ENCODE measurements at regions not wholly inside any gene's neighbourhood (a gene's known extent, or its start where the extent isn't known, plus 50 kb on each side); places are given as distances from the start of the nearest gene placed in this dataset.
"Not testable (repeated sequence)": the region's sequence is repeated elsewhere in the genome, so short reads cannot be mapped to it uniquely, and the experiment has no call there.

- Histone ChIP-seq H4K20me1 (ENCODE audit: insufficient read depth) (no peaks in the 10 kb centered on the region), H3K9ac (ENCODE audit: low read length) (no peak overlapping the region), H3K36me3 (ENCODE audit: insufficient read depth, low read length) (no peaks in the 10 kb centered on the region), H3F3A (ENCODE audit: insufficient read depth, low read length, poor library complexity, severe bottlenecking) (no peaks in the 10 kb centered on the region), H3K9me2 (ENCODE audit: insufficient read depth, low read length) (no peaks in the 10 kb centered on the region), H3K79me2 (replicated peaks; ENCODE audit: insufficient read depth, low read length) (no peaks in the 10 kb centered on the region), H3K4me3 (ENCODE audit: low read length) (no peak overlapping the region), H3K27me3 (ENCODE audit: insufficient read depth, low read depth, low read length) (no peaks in the 10 kb centered on the region), H2AFZ (ENCODE audit: low read depth, low read length) (no peak overlapping the region), H3K4me2 (ENCODE audit: low read length) (no peak overlapping the region), H3K9me3 (ENCODE audit: low read length) (no peaks in the 10 kb centered on the region), H3K27ac (ENCODE audit: low read length) (no peak overlapping the region)
- TF ChIP-seq RAD21 (conservative IDR thresholded peaks at IDR 0.05) (no peak), TAF1 (IDR thresholded peaks at IDR 0.05; ENCODE audit: low read depth) (no peak), EZH2 (IDR thresholded peaks at IDR 0.05; ENCODE audit: borderline replicate concordance, insufficient read depth, low read length, poor library complexity, severe bottlenecking) (no peak), REST (IDR thresholded peaks at IDR 0.05; ENCODE audit: borderline replicate concordance) (no peak), CTCF (IDR thresholded peaks at IDR 0.05; ENCODE audit: poor library complexity, severe bottlenecking) (no peak), MXI1 (conservative IDR thresholded peaks at IDR 0.05; ENCODE audit: poor library complexity, severe bottlenecking) (no peak), SMC3 (conservative IDR thresholded peaks at IDR 0.05; ENCODE audit: poor library complexity) (no peak), EP300 (conservative IDR thresholded peaks at IDR 0.05; ENCODE audit: poor library complexity, severe bottlenecking) (no peak)
Observed at GRCh38 chr13:55577847-55578210, 1562.9 kb upstream of the PRR20A start.

- H3K4me2 ChIP-seq (ENCODE audit: low read length); H2AFZ ChIP-seq (ENCODE audit: low read depth, low read length); H3K9me2 ChIP-seq (ENCODE audit: insufficient read depth, low read length); H3K36me3 ChIP-seq (ENCODE audit: insufficient read depth, low read length); H4K20me1 ChIP-seq (ENCODE audit: insufficient read depth); H3K27ac ChIP-seq (ENCODE audit: low read length); H3K79me2 ChIP-seq (replicated peaks; ENCODE audit: insufficient read depth, low read length); H3K9ac ChIP-seq (ENCODE audit: low read length); H3K27me3 ChIP-seq (ENCODE audit: insufficient read depth, low read depth, low read length); H3F3A ChIP-seq (ENCODE audit: insufficient read depth, low read length, poor library complexity, severe bottlenecking); H3K4me3 ChIP-seq (ENCODE audit: low read length); H3K9me3 ChIP-seq (ENCODE audit: low read length): not testable (repeated sequence)
Observed at GRCh38 chr13:55582294-55582693, 1558.4 kb upstream of the PRR20A start.

GRCh38 chr13:55583953-55584593 is 1556.6 kb upstream of the PRR20A start:
- Histone ChIP-seq H3K4me2 (ENCODE audit: low read length) (no peak overlapping the region), H3K27ac (ENCODE audit: low read length) (no peak overlapping the region), H3K79me2 (replicated peaks; ENCODE audit: insufficient read depth, low read length) (no peaks in the 10 kb centered on the region), H3F3A (ENCODE audit: insufficient read depth, low read length, poor library complexity, severe bottlenecking) (no peaks in the 10 kb centered on the region), H3K9ac (ENCODE audit: low read length) (no peak overlapping the region), H3K9me2 (ENCODE audit: insufficient read depth, low read length) (no peaks in the 10 kb centered on the region), H4K20me1 (ENCODE audit: insufficient read depth) (no peaks in the 10 kb centered on the region), H3K4me3 (ENCODE audit: low read length) (no peak overlapping the region), H3K36me3 (ENCODE audit: insufficient read depth, low read length) (no peaks in the 10 kb centered on the region), H3K9me3 (ENCODE audit: low read length) (no peaks in the 10 kb centered on the region), H2AFZ (ENCODE audit: low read depth, low read length) (no peak overlapping the region), H3K27me3 (ENCODE audit: insufficient read depth, low read depth, low read length) (no peaks in the 10 kb centered on the region)
- TF ChIP-seq EP300 (conservative IDR thresholded peaks at IDR 0.05; ENCODE audit: poor library complexity, severe bottlenecking), result no peak
- TF ChIP-seq CTCF (IDR thresholded peaks at IDR 0.05; ENCODE audit: poor library complexity, severe bottlenecking), result no peak
- no peak for TF ChIP-seq SMC3 (conservative IDR thresholded peaks at IDR 0.05; ENCODE audit: poor library complexity)
- no peak for TF ChIP-seq RAD21 (conservative IDR thresholded peaks at IDR 0.05)
- TF ChIP-seq REST (IDR thresholded peaks at IDR 0.05; ENCODE audit: borderline replicate concordance), result no peak
- TF ChIP-seq MXI1 (conservative IDR thresholded peaks at IDR 0.05; ENCODE audit: poor library complexity, severe bottlenecking), result no peak
- TF ChIP-seq TAF1 (IDR thresholded peaks at IDR 0.05; ENCODE audit: low read depth), result no peak
- no peak for TF ChIP-seq EZH2 (IDR thresholded peaks at IDR 0.05; ENCODE audit: borderline replicate concordance, insufficient read depth, low read length, poor library complexity, severe bottlenecking)
- TF ChIP-seq POLR2AphosphoS5 (IDR thresholded peaks at IDR 0.05), result no peak
